ENCODE measurements at regions not wholly inside any gene's neighbourhood (a gene's known extent, or its start where the extent isn't known, plus 50 kb on each side); places are given as distances from the start of the nearest gene placed in this dataset.
A peak's percentile ranks its signal among the peaks of the same experiment; 100 is the strongest.

GRCh38 chr1:213659580-213660547 lies 327.9 kb upstream of the PROX1 start:
- Histone ChIP-seq H3K4me3 (ENCODE audit: low read length) (no peak overlapping the region), H3K27me3 (ENCODE audit: insufficient read depth, low read length) (no peaks in the 10 kb centered on the region)

GRCh38 chr1:213661302-213661701 lies 326.5 kb upstream of the PROX1 start:
- Histone ChIP-seq H3K9me3 (ENCODE audit: insufficient read depth, low read depth, low read length) (no peaks in the 10 kb centered on the region), H3K27me3 (ENCODE audit: insufficient read depth, low read length) (no peaks in the 10 kb centered on the region), H3K4me1 (ENCODE audit: insufficient read depth, low read length) (peaks cover 9% of the 10 kb centered on the region; the same call in 1 of the 2 replicates), H3K4me3 (ENCODE audit: low read length) (no peak overlapping the region), H3K27ac (ENCODE audit: low read length) (no peak overlapping the region), H3K9ac (ENCODE audit: low read depth, low read length) (no peak overlapping the region), H3K36me3 (ENCODE audit: insufficient read depth, low read depth, low read length) (no peaks in the 10 kb centered on the region)

More at GRCh38 chr1:213659580-213660547, 327.9 kb upstream of the PROX1 start:
- no peaks in the 10 kb centered on the region for H3K9me3 ChIP-seq (ENCODE audit: insufficient read depth, low read depth, low read length)
- peaks cover 9% of the 10 kb centered on the region; the same call in 1 of the 2 replicates for H3K4me1 ChIP-seq (ENCODE audit: insufficient read depth, low read length)
- H3K9ac ChIP-seq (ENCODE audit: low read depth, low read length), result no peak overlapping the region
- H3K27ac ChIP-seq (ENCODE audit: low read length), result no peak overlapping the region
- H3K36me3 ChIP-seq (ENCODE audit: insufficient read depth, low read depth, low read length), result no peaks in the 10 kb centered on the region

GRCh38 chr1:213666113-213666512 lies 321.7 kb upstream of the PROX1 start:
- Histone ChIP-seq H3K9ac (ENCODE audit: low read depth, low read length) (no peak overlapping the region), H3K4me1 (ENCODE audit: insufficient read depth, low read length) (peaks cover 5% of the 10 kb centered on the region; the same call in 1 of the 2 replicates), H3K9me3 (ENCODE audit: insufficient read depth, low read depth, low read length) (no peaks in the 10 kb centered on the region), H3K36me3 (ENCODE audit: insufficient read depth, low read depth, low read length) (no peaks in the 10 kb centered on the region), H3K4me3 (ENCODE audit: low read length) (no peak overlapping the region), H3K27me3 (ENCODE audit: insufficient read depth, low read length) (no peaks in the 10 kb centered on the region), H3K27ac (ENCODE audit: low read length) (no peak overlapping the region)

GRCh38 chr1:213666922-213667321 lies 320.9 kb upstream of the PROX1 start:
- no peaks in the 10 kb centered on the region for H3K9me3 ChIP-seq (ENCODE audit: insufficient read depth, low read depth, low read length)
- H3K4me1 ChIP-seq (ENCODE audit: insufficient read depth, low read length), result peaks cover 3% of the 10 kb centered on the region; the same call in 1 of the 2 replicates
- no peak overlapping the region for H3K27ac ChIP-seq (ENCODE audit: low read length)
- H3K36me3 ChIP-seq (ENCODE audit: insufficient read depth, low read depth, low read length), result no peaks in the 10 kb centered on the region
- no peak overlapping the region for H3K4me3 ChIP-seq (ENCODE audit: low read length)
- no peaks in the 10 kb centered on the region for H3K27me3 ChIP-seq (ENCODE audit: insufficient read depth, low read length)
- no peak overlapping the region for H3K9ac ChIP-seq (ENCODE audit: low read depth, low read length)

- peaks cover 3% of the 10 kb centered on the region; the same call in 1 of the 2 replicates for H3K4me1 ChIP-seq (ENCODE audit: insufficient read depth, low read length)
- no peak overlapping the region for H3K9ac ChIP-seq (ENCODE audit: low read depth, low read length)
- H3K27ac ChIP-seq (ENCODE audit: low read length), result peak overlapping the region; percentile 1
- no peaks in the 10 kb centered on the region for H3K27me3 ChIP-seq (ENCODE audit: insufficient read depth, low read length)
- H3K36me3 ChIP-seq (ENCODE audit: insufficient read depth, low read depth, low read length), result no peaks in the 10 kb centered on the region
- H3K9me3 ChIP-seq (ENCODE audit: insufficient read depth, low read depth, low read length), result no peaks in the 10 kb centered on the region
- H3K4me3 ChIP-seq (ENCODE audit: low read length), result no peak overlapping the region
These were observed 318.3 kb upstream of the PROX1 start for GRCh38 chr1:213669512-213669911.

GRCh38 chr1:213669964-213670691 lies 317.6 kb upstream of the PROX1 start:
- Histone ChIP-seq H3K9ac (ENCODE audit: low read depth, low read length) (no peak overlapping the region), H3K27ac (ENCODE audit: low read length) (peak overlapping the region; percentile 1)

GRCh38 chr1:213670692-213671023 lies 317.1 kb upstream of the PROX1 start:
- Histone ChIP-seq H3K27me3 (ENCODE audit: insufficient read depth, low read length) (no peaks in the 10 kb centered on the region), H3K9me3 (ENCODE audit: insufficient read depth, low read depth, low read length) (no peaks in the 10 kb centered on the region), H3K9ac (ENCODE audit: low read depth, low read length) (no peak overlapping the region), H3K27ac (ENCODE audit: low read length) (no peak overlapping the region), H3K36me3 (ENCODE audit: insufficient read depth, low read depth, low read length) (no peaks in the 10 kb centered on the region), H3K4me3 (ENCODE audit: low read length) (no peak overlapping the region), H3K4me1 (ENCODE audit: insufficient read depth, low read length) (peaks cover 3% of the 10 kb centered on the region; the same call in 1 of the 2 replicates)

More at GRCh38 chr1:213669964-213670691, 317.6 kb upstream of the PROX1 start:
- Histone ChIP-seq H3K36me3 (ENCODE audit: insufficient read depth, low read depth, low read length) (no peaks in the 10 kb centered on the region), H3K4me1 (ENCODE audit: insufficient read depth, low read length) (peaks cover 3% of the 10 kb centered on the region; the same call in 1 of the 2 replicates), H3K4me3 (ENCODE audit: low read length) (no peak overlapping the region; the same call in 1 of the 2 replicates), H3K27me3 (ENCODE audit: insufficient read depth, low read length) (no peaks in the 10 kb centered on the region), H3K9me3 (ENCODE audit: insufficient read depth, low read depth, low read length) (no peaks in the 10 kb centered on the region)

- Histone ChIP-seq H3K27me3 (ENCODE audit: insufficient read depth, low read length) (no peaks in the 10 kb centered on the region), H3K9ac (ENCODE audit: low read depth, low read length) (no peak overlapping the region), H3K4me3 (ENCODE audit: low read length) (no peak overlapping the region), H3K36me3 (ENCODE audit: insufficient read depth, low read depth, low read length) (no peaks in the 10 kb centered on the region), H3K4me1 (ENCODE audit: insufficient read depth, low read length) (peaks cover 3% of the 10 kb centered on the region; the same call in 1 of the 2 replicates), H3K27ac (ENCODE audit: low read length) (no peak overlapping the region), H3K9me3 (ENCODE audit: insufficient read depth, low read depth, low read length) (no peaks in the 10 kb centered on the region)
These were observed 312.7 kb upstream of the PROX1 start for GRCh38 chr1:213675043-213675442.

- H3K9ac ChIP-seq (ENCODE audit: low read depth, low read length), result no peak overlapping the region
These were observed 311.0 kb upstream of the PROX1 start for GRCh38 chr1:213676736-213677135.

GRCh38 chr1:213678348-213678747 lies 309.4 kb upstream of the PROX1 start:
- no peak overlapping the region for H3K4me3 ChIP-seq (ENCODE audit: low read length)
- H3K9me3 ChIP-seq (ENCODE audit: insufficient read depth, low read depth, low read length), result no peaks in the 10 kb centered on the region
- H3K9ac ChIP-seq (ENCODE audit: low read depth, low read length), result no peak overlapping the region
- no peaks in the 10 kb centered on the region for H3K27me3 ChIP-seq (ENCODE audit: insufficient read depth, low read length)
- no peak overlapping the region for H3K27ac ChIP-seq (ENCODE audit: low read length)
- H3K4me1 ChIP-seq (ENCODE audit: insufficient read depth, low read length), result no peaks in the 10 kb centered on the region
- no peaks in the 10 kb centered on the region for H3K36me3 ChIP-seq (ENCODE audit: insufficient read depth, low read depth, low read length)

More at GRCh38 chr1:213676736-213677135, 311.0 kb upstream of the PROX1 start:
- Histone ChIP-seq H3K4me3 (ENCODE audit: low read length) (no peak overlapping the region), H3K36me3 (ENCODE audit: insufficient read depth, low read depth, low read length) (no peaks in the 10 kb centered on the region), H3K27ac (ENCODE audit: low read length) (no peak overlapping the region), H3K9me3 (ENCODE audit: insufficient read depth, low read depth, low read length) (no peaks in the 10 kb centered on the region), H3K27me3 (ENCODE audit: insufficient read depth, low read length) (no peaks in the 10 kb centered on the region), H3K4me1 (ENCODE audit: insufficient read depth, low read length) (no peaks in the 10 kb centered on the region)

GRCh38 chr1:213678753-213679152 lies 309.0 kb upstream of the PROX1 start:
- Histone ChIP-seq H3K36me3 (ENCODE audit: insufficient read depth, low read depth, low read length) (no peaks in the 10 kb centered on the region), H3K9ac (ENCODE audit: low read depth, low read length) (no peak overlapping the region), H3K27me3 (ENCODE audit: insufficient read depth, low read length) (no peaks in the 10 kb centered on the region), H3K4me3 (ENCODE audit: low read length) (no peak overlapping the region), H3K27ac (ENCODE audit: low read length) (no peak overlapping the region), H3K4me1 (ENCODE audit: insufficient read depth, low read length) (no peaks in the 10 kb centered on the region), H3K9me3 (ENCODE audit: insufficient read depth, low read depth, low read length) (no peaks in the 10 kb centered on the region)

All from iPS-20b (cell line).